ENCODE measurements at regions not wholly inside any gene's neighbourhood (a gene's known extent, or its start where the extent isn't known, plus 50 kb on each side); places are given as distances from the start of the nearest gene placed in this dataset.
"Not testable (repeated sequence)": the region's sequence is repeated elsewhere in the genome, so short reads cannot be mapped to it uniquely, and the experiment has no call there.

DNA sequence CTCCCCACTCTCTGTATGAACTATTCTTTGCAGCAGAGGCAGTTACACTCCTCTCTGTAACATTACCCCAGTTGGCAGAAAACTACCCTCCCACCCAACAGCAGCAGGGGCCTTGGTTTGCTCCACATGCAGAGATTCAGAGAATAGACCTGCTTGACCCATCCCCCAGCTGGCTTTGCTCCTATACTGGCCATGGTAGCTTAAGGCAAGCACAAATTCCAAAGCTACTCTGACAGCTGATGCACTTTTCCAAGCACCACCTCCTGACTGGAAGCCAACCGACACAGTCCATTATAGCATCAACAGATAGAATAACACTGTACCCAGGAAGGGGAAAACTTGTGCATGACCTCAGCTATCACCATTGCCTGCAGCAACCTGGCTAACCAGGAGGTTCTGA lies 846.5 kb upstream of the NCAM2 start:
- Mint-ChIP-seq H3K36me3 (ENCODE audit: low read depth) (no peaks in the 10 kb centered on the region), H3K27ac (no peak overlapping the region), H3K4me3 (no peak overlapping the region), H3K27me3 (no peaks in the 10 kb centered on the region), H3K4me1 (no peaks in the 10 kb centered on the region)
- no peak for ATAC-seq
- peaks cover 2% of the 10 kb centered on the region for H3K9me3 ChIP-seq (ENCODE audit: control insufficient read depth, low read length, poor library complexity, severe bottlenecking)
- no peak for DNase-seq

- no peaks in the 10 kb centered on the region for H3K4me1 Mint-ChIP-seq
- no peak for DNase-seq
- H3K36me3 Mint-ChIP-seq (ENCODE audit: low read depth): no peaks in the 10 kb centered on the region
- no peak overlapping the region for H3K4me3 Mint-ChIP-seq
- no peaks in the 10 kb centered on the region for H3K9me3 ChIP-seq (ENCODE audit: control insufficient read depth, low read length, poor library complexity, severe bottlenecking)
- H3K27ac Mint-ChIP-seq: no peak overlapping the region
- no peak for ATAC-seq
- no peaks in the 10 kb centered on the region for H3K27me3 Mint-ChIP-seq
Observed at GRCh38 chr21:20163167-20163566, 835.0 kb upstream of the NCAM2 start.

DNA sequence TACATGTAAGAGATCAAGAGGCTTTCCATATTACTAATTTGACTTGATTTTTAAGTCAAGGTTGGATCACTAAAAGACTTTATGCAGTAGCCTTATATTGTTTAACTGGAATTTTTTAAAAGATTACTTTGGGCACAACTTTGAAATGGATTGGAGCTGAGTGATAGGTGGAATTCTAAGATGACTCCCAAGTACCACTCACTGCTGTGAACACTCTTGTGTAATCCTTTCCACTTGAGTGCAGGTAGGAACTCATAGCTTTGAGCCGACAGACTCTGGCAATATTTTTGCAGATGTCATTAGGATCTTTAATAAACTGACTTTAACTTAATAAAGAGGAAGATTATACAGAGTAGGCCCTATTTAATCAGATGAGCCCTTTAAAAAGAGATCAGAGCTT lies 831.1 kb upstream of the NCAM2 start:
- Mint-ChIP-seq H3K27me3 (no peaks in the 10 kb centered on the region), H3K36me3 (ENCODE audit: low read depth) (no peaks in the 10 kb centered on the region), H3K4me3 (no peak overlapping the region), H3K4me1 (no peaks in the 10 kb centered on the region), H3K27ac (no peak overlapping the region)
- no peak for ATAC-seq
- DNase-seq: no peak
- H3K9me3 ChIP-seq (ENCODE audit: control insufficient read depth, low read length, poor library complexity, severe bottlenecking): no peaks in the 10 kb centered on the region

- no peaks in the 10 kb centered on the region for H3K9me3 ChIP-seq (ENCODE audit: control insufficient read depth, low read length, poor library complexity, severe bottlenecking)
- H3K27ac Mint-ChIP-seq: no peak overlapping the region
- ATAC-seq: no peak
- H3K36me3 Mint-ChIP-seq (ENCODE audit: low read depth): no peaks in the 10 kb centered on the region
- no peak for DNase-seq
- H3K4me3 Mint-ChIP-seq: no peak overlapping the region
- H3K27me3 Mint-ChIP-seq: no peaks in the 10 kb centered on the region
- H3K4me1 Mint-ChIP-seq: no peaks in the 10 kb centered on the region
Observed at GRCh38 chr21:20169812-20170576, 828.2 kb upstream of the NCAM2 start.

DNA sequence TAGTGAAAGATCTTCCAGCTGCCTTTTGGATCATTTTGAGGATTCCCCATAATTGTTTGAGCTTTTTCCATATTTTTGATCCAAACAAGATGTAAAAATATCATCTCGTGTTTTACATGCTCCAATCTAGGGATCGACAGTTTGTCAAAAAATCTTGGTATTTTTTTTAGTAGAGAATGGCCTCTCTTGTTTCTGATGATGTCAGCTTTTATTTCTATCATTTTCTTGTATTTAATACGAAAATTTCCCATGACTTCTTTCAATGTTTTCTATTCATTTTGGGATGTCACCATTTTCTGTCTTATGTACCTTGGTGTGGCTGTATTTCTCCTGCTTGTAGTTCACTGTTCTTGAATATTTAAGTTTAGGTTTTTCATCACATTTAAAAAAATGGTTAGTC lies 812.0 kb upstream of the NCAM2 start:
- Mint-ChIP-seq H3K4me3 (no peak overlapping the region), H3K36me3 (ENCODE audit: low read depth) (no peaks in the 10 kb centered on the region), H3K27ac (no peak overlapping the region), H3K4me1 (no peaks in the 10 kb centered on the region), H3K27me3 (no peaks in the 10 kb centered on the region)
- H3K9me3 ChIP-seq (ENCODE audit: control insufficient read depth, low read length, poor library complexity, severe bottlenecking): peaks cover 2% of the 10 kb centered on the region
- ATAC-seq (no peak), DNase-seq (no peak)

DNA sequence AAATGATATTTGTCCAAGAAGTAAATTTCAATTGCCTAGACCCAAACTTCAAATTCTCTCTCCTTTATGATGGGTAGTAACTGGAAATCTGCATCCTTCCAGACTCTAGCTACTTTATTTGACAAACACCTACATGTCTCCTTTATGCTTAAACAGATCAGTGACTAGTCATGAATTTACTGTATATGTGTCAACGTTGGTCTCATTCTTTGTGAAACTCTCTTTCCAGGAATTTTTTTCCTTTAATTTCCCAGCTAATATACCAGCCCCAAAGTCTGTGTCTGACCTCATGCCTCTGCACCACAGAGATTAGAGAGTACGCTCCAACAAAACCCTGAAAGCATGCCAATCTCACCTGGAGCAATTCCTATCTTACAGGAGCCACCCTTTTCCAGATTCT lies 811.2 kb upstream of the NCAM2 start:
- no peaks in the 10 kb centered on the region for H3K9me3 ChIP-seq (ENCODE audit: control insufficient read depth, low read length, poor library complexity, severe bottlenecking)
- ATAC-seq: no peak
- Mint-ChIP-seq H3K27ac (no peak overlapping the region), H3K36me3 (ENCODE audit: low read depth) (no peaks in the 10 kb centered on the region), H3K4me3 (no peak overlapping the region), H3K4me1 (no peaks in the 10 kb centered on the region), H3K27me3 (no peaks in the 10 kb centered on the region)
- DNase-seq: no peak

GRCh38 chr21:20201323-20201722 lies 796.9 kb upstream of the NCAM2 start:
- H3K4me3 Mint-ChIP-seq; H3K27ac Mint-ChIP-seq; H3K27me3 Mint-ChIP-seq; H3K36me3 Mint-ChIP-seq (ENCODE audit: low read depth); ATAC-seq; H3K4me1 Mint-ChIP-seq; H3K9me3 ChIP-seq (ENCODE audit: control insufficient read depth, low read length, poor library complexity, severe bottlenecking); DNase-seq: not testable (repeated sequence)

- H3K9me3 ChIP-seq (ENCODE audit: control insufficient read depth, low read length, poor library complexity, severe bottlenecking): peaks cover 3% of the 10 kb centered on the region
- no peak for ATAC-seq
- H3K27ac Mint-ChIP-seq: no peak overlapping the region
- no peaks in the 10 kb centered on the region for H3K4me1 Mint-ChIP-seq
- DNase-seq: no peak
- H3K4me3 Mint-ChIP-seq: no peak overlapping the region
- no peaks in the 10 kb centered on the region for H3K36me3 Mint-ChIP-seq (ENCODE audit: low read depth)
- H3K27me3 Mint-ChIP-seq: no peaks in the 10 kb centered on the region
Observed at GRCh38 chr21:20207335-20207734, 790.9 kb upstream of the NCAM2 start.

GRCh38 chr21:20215959-20216358 lies 782.2 kb upstream of the NCAM2 start:
- no peak overlapping the region for H3K27ac Mint-ChIP-seq

GRCh38 chr21:20220586-20220985 lies 777.6 kb upstream of the NCAM2 start:
- ATAC-seq: no peak
- no peaks in the 10 kb centered on the region for H3K36me3 Mint-ChIP-seq (ENCODE audit: low read depth)

More at GRCh38 chr21:20215959-20216358, 782.2 kb upstream of the NCAM2 start:
- DNase-seq (no peak), ATAC-seq (no peak)
- no peaks in the 10 kb centered on the region for H3K36me3 Mint-ChIP-seq (ENCODE audit: low read depth)
- no peaks in the 10 kb centered on the region for H3K27me3 Mint-ChIP-seq
- H3K4me3 Mint-ChIP-seq: no peak overlapping the region
- no peaks in the 10 kb centered on the region for H3K4me1 Mint-ChIP-seq
- peaks cover 1% of the 10 kb centered on the region for H3K9me3 ChIP-seq (ENCODE audit: control insufficient read depth, low read length, poor library complexity, severe bottlenecking)

DNA sequence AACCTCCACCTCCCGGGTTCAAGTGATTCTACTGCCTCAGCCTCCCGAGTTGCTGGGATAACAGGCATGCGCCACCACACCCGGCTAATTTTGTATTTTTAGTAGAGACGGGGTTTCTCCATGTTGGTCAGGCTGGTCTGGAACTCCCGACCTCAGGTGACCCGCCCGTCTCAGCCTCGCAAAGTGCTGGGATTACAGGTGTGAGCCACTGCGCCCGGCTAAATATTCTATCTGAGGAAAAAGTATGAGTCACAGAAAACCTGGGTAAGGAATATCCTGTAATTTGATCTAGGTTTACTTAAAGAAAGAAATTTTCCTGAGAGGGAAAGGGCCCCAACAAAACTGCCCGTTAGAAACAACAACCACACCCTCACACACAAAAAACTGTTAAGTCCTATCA lies 776.2 kb upstream of the NCAM2 start:
- not testable (repeated sequence) for H3K9me3 ChIP-seq (ENCODE audit: control insufficient read depth, low read length, poor library complexity, severe bottlenecking); H3K4me1 Mint-ChIP-seq; DNase-seq; ATAC-seq; H3K4me3 Mint-ChIP-seq; H3K27me3 Mint-ChIP-seq; H3K36me3 Mint-ChIP-seq (ENCODE audit: low read depth); H3K27ac Mint-ChIP-seq

More at GRCh38 chr21:20220586-20220985, 777.6 kb upstream of the NCAM2 start:
- Mint-ChIP-seq H3K27me3 (no peaks in the 10 kb centered on the region), H3K4me1 (no peaks in the 10 kb centered on the region), H3K4me3 (no peak overlapping the region), H3K27ac (no peak overlapping the region)
- no peak for DNase-seq
- H3K9me3 ChIP-seq (ENCODE audit: control insufficient read depth, low read length, poor library complexity, severe bottlenecking): no peaks in the 10 kb centered on the region

- DNase-seq; H3K4me3 Mint-ChIP-seq; H3K4me1 Mint-ChIP-seq; H3K27me3 Mint-ChIP-seq; ATAC-seq; H3K27ac Mint-ChIP-seq; H3K9me3 ChIP-seq (ENCODE audit: control insufficient read depth, low read length, poor library complexity, severe bottlenecking); H3K36me3 Mint-ChIP-seq (ENCODE audit: low read depth): not testable (repeated sequence)
Observed at GRCh38 chr21:20236649-20237048, 761.6 kb upstream of the NCAM2 start.

GRCh38 chr21:20249401-20249800 lies 748.8 kb upstream of the NCAM2 start:
- H3K9me3 ChIP-seq (ENCODE audit: control insufficient read depth, low read length, poor library complexity, severe bottlenecking): no peaks in the 10 kb centered on the region
- no peak for DNase-seq
- H3K4me1 Mint-ChIP-seq: no peaks in the 10 kb centered on the region
- no peaks in the 10 kb centered on the region for H3K27me3 Mint-ChIP-seq
- H3K27ac Mint-ChIP-seq: no peak overlapping the region
- no peaks in the 10 kb centered on the region for H3K36me3 Mint-ChIP-seq (ENCODE audit: low read depth)
- ATAC-seq: no peak
- no peak overlapping the region for H3K4me3 Mint-ChIP-seq

DNA sequence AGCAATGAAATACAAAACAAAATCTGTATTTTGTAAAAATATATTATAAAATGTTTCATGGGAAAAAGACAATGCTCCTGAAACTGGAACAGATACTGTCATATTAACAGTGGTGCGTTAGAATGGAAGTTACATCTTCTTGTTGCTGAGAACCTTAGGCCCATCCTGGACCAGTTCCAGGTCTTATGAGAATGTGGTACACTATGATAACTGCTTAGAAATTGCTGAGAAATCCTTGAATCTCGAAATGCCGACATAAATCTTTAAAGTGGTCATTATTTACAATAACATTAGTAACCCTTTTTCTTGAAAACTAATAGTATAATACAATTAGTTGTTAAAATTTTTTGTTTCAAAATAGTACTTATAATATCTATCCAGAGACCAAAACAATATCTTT lies 747.9 kb upstream of the NCAM2 start:
- Mint-ChIP-seq H3K36me3 (ENCODE audit: low read depth) (no peaks in the 10 kb centered on the region), H3K4me1 (no peaks in the 10 kb centered on the region), H3K4me3 (no peak overlapping the region), H3K27me3 (no peaks in the 10 kb centered on the region), H3K27ac (no peak overlapping the region)
- DNase-seq: no peak
- ATAC-seq: no peak
- H3K9me3 ChIP-seq (ENCODE audit: control insufficient read depth, low read length, poor library complexity, severe bottlenecking): no peaks in the 10 kb centered on the region
